WI38 (cell line): ENCODE measurements at regions not wholly inside any gene's neighbourhood (a gene's known extent, or its start where the extent isn't known, plus 50 kb on each side); places are given as distances from the start of the nearest gene placed in this dataset.

Experiments used
- H3K4me3 ChIP-seq: 2 replicates; pipeline ENCODE4 v1.5.1; 2011; ENCODE audit warnings: low read depth, mild to moderate bottlenecking, control low read depth, low read length
- TF ChIP-seq, protein P1 (sequence below): IDR thresholded peaks from 2 replicates; pipeline ENCODE4 v1.5.1; 2012; ENCODE audit warnings: low read depth, mild to moderate bottlenecking, control low read depth, low read length

DNA sequence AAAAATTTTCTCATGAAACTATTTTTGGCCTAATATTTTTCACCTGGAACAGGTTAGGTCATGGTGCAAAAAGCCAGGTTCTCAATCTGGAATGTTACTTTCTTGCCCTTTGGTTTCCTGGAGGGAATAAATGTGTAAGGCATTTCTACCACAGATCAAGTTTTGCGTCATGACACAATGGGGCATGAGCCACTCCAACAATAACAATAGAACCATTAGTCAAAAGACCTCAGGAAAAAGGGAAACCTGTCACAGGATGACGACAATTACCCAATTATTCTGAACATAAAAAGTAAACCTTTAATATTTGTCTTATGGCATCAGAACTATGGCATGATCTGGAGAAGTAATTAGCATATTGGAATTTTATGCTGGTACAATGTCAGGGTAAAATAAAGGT is 88.2 kb upstream of the HNRNPA3 start:
- TF ChIP-seq, protein P1, sequence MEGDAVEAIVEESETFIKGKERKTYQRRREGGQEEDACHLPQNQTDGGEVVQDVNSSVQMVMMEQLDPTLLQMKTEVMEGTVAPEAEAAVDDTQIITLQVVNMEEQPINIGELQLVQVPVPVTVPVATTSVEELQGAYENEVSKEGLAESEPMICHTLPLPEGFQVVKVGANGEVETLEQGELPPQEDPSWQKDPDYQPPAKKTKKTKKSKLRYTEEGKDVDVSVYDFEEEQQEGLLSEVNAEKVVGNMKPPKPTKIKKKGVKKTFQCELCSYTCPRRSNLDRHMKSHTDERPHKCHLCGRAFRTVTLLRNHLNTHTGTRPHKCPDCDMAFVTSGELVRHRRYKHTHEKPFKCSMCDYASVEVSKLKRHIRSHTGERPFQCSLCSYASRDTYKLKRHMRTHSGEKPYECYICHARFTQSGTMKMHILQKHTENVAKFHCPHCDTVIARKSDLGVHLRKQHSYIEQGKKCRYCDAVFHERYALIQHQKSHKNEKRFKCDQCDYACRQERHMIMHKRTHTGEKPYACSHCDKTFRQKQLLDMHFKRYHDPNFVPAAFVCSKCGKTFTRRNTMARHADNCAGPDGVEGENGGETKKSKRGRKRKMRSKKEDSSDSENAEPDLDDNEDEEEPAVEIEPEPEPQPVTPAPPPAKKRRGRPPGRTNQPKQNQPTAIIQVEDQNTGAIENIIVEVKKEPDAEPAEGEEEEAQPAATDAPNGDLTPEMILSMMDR, result no peak
- H3K4me3 ChIP-seq, result no peak overlapping the region

DNA sequence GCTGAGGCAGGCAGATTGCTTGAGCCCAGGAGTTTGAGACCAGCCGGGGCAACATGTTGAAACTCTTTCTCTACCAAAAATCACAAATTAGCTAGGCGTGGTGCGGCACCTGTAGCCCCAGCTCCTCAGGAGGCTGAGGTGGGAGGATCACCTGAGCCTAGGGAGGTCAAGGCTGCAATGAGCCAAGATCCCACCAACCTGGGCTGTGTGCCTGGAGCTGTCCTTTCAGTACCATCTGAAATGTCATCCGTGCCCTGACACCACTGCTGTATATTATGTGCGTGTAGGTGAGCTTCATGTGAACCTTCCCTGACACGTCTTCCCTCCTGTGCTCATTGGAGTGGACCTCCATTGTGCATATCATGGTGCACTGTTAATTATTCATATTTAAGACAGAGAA is 84.8 kb upstream of the HNRNPA3 start:
- H3K4me3 ChIP-seq, result no peak overlapping the region
- TF ChIP-seq, protein P1, result no peak

DNA sequence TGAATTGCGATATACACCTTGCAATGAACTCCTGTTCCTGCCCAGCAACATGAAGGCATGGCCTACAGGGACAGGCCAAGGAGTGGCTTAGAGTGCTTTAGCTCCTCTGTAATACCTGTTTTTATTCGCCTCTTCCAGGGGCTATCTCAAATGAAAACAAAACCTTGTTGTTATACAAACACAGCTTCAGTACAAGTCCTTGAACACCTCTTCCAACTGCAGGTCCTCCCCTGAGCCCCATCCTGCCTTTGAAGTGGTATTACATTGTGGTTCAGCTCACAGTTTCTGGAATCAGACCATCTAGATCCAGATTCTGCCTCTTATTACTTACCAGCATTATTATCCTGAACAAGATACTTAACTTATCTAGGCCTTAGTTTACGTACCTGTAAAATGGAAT is 83.0 kb upstream of the HNRNPA3 start:
- TF ChIP-seq, protein P1, result no peak
- no peak overlapping the region for H3K4me3 ChIP-seq

- TF ChIP-seq, protein P1, result no peak
- no peak overlapping the region for H3K4me3 ChIP-seq
Measured at GRCh38 chr2:177131858-177132257, 80.7 kb upstream of the HNRNPA3 start.

DNA sequence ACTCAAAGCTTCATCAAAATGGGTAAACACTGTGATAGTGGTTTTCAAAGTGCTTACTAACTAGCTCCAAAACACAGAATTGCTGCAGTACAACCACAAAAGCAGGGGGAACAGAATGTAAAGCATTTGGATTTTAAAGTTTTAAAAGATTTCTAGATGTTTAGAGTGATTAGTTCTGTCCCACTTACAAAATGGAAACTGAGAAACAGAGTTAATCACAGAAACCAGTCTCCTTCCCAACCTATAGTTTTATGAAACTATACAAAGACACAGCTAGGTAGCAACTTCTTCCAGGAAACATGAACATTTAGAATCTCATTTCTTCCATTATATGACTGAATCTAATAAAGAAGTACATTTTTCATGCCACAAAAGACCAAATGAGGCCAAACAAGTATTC is 73.8 kb upstream of the HNRNPA3 start:
- TF ChIP-seq, protein P1, result no peak
- H3K4me3 ChIP-seq, result no peak overlapping the region

GRCh38 chr2:177141866-177142265 is 70.7 kb upstream of the HNRNPA3 start:
- TF ChIP-seq, protein P1, result no peak
- H3K4me3 ChIP-seq, result no peak overlapping the region

- TF ChIP-seq, protein P1, result no peak
- H3K4me3 ChIP-seq, result no peak overlapping the region
Measured at GRCh38 chr2:177143444-177143843, 69.2 kb upstream of the HNRNPA3 start.
